ENCODE measurements at regions not wholly inside any gene's neighbourhood (a gene's known extent, or its start where the extent isn't known, plus 50 kb on each side); places are given as distances from the start of the nearest gene placed in this dataset.

- Mint-ChIP-seq H3K27me3 (peaks cover 2 to 32% (median 25%) of the 10 kb centered on the region in 5 donors), H3K36me3 (peaks cover 0 to 5% (median 0%) of the 10 kb centered on the region in 5 donors), H3K27ac (no peak overlapping the region), H3K9me3 (peaks cover 0 to 10% (median 6%) of the 10 kb centered on the region in 11 donors), H3K4me3 (no peak overlapping the region), H3K4me1 (no peaks in the 10 kb centered on the region)
- H3K4me3 ChIP-seq (ENCODE audit: low read length): no peak overlapping the region
- no peak for DNase-seq
- H3K27me3 ChIP-seq (ENCODE audit: control insufficient read depth in 2 of 2, insufficient read depth in 2 of 2, low read length in 2 of 2): no peaks in the 10 kb centered on the region
- ChIA-PET POLR2A (no interaction called here), CTCF (no interaction called here)
- H3K36me3 ChIP-seq (ENCODE audit: control insufficient read depth in 2 of 3, insufficient read depth in 3 of 3, low read length in 3 of 3): no peaks in the 10 kb centered on the region
- H3K27ac ChIP-seq (ENCODE audit: low read depth, low read length): no peak overlapping the region
- H3K4me1 ChIP-seq (ENCODE audit: control insufficient read depth in 2 of 2, insufficient read depth in 2 of 2, low read length in 2 of 2): no peaks in the 10 kb centered on the region
- H3K9me3 ChIP-seq (ENCODE audit: control insufficient read depth in 2 of 3, low read length in 3 of 3): no peaks in the 10 kb centered on the region
- ATAC-seq: no peak
- intact Hi-C loops (cut with micrococcal nuclease): no loop called here
Measured at GRCh38 chr21:38012672-38013071, 96.4 kb upstream of the KCNJ6 start.

GRCh38 chr21:38013741-38014140 is 97.5 kb upstream of the KCNJ6 start:
- ATAC-seq: no peak
- peaks cover 2 to 37% (median 24%) of the 10 kb centered on the region in 5 donors for H3K27me3 Mint-ChIP-seq
- no peaks in the 10 kb centered on the region for H3K9me3 ChIP-seq (ENCODE audit: control insufficient read depth in 2 of 3, low read length in 3 of 3)
- peaks cover 0 to 18% (median 5%) of the 10 kb centered on the region in 11 donors for H3K9me3 Mint-ChIP-seq
- no peaks in the 10 kb centered on the region for H3K27me3 ChIP-seq (ENCODE audit: control insufficient read depth in 2 of 2, insufficient read depth in 2 of 2, low read length in 2 of 2)
- ChIA-PET CTCF (no interaction called here), POLR2A (no interaction called here)
- H3K4me1 ChIP-seq (ENCODE audit: control insufficient read depth in 2 of 2, insufficient read depth in 2 of 2, low read length in 2 of 2): no peaks in the 10 kb centered on the region
- no peaks in the 10 kb centered on the region for H3K36me3 ChIP-seq (ENCODE audit: control insufficient read depth in 2 of 3, insufficient read depth in 3 of 3, low read length in 3 of 3)
- no peak overlapping the region for H3K27ac Mint-ChIP-seq
- intact Hi-C loops (cut with micrococcal nuclease): no loop called here
- no peaks in the 10 kb centered on the region for H3K4me1 Mint-ChIP-seq
- no peak for DNase-seq
- no peak overlapping the region for H3K27ac ChIP-seq (ENCODE audit: low read depth, low read length)
- peaks cover 0 to 5% (median 0%) of the 10 kb centered on the region in 5 donors for H3K36me3 Mint-ChIP-seq
- H3K4me3 ChIP-seq (ENCODE audit: low read length): no peak overlapping the region
- no peak overlapping the region for H3K4me3 Mint-ChIP-seq

DNA sequence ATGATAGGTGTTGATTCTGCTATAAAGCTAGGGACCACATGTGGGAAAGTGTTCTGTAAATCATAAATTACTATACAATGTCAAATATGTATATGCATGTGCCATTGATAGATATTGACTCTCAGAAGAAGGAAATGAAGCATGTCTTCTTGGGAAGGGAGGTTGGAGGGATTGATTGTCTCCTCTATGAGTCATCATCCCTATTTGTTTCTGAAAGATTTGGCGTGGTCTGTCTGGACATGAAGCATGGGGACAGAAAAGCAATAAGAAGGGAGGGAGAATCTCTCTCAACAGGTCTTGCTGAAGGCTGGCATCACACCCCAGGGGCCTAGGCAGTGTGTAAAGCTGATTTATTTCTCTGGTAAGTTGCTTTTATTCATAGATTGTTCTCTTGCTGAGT is 98.0 kb upstream of the KCNJ6 start:
- H3K27me3 Mint-ChIP-seq: peaks cover 2 to 37% (median 26%) of the 10 kb centered on the region in 5 donors
- intact Hi-C loops (cut with micrococcal nuclease): no loop called here
- no peaks in the 10 kb centered on the region for H3K4me1 ChIP-seq (ENCODE audit: control insufficient read depth in 2 of 2, insufficient read depth in 2 of 2, low read length in 2 of 2)
- H3K36me3 ChIP-seq (ENCODE audit: control insufficient read depth in 2 of 3, insufficient read depth in 3 of 3, low read length in 3 of 3): no peaks in the 10 kb centered on the region
- peaks cover 0 to 5% (median 0%) of the 10 kb centered on the region in 5 donors for H3K36me3 Mint-ChIP-seq
- H3K4me3 Mint-ChIP-seq: no peak overlapping the region
- no peak overlapping the region for H3K4me3 ChIP-seq (ENCODE audit: low read length)
- H3K27ac Mint-ChIP-seq: no peak overlapping the region
- H3K27ac ChIP-seq (ENCODE audit: low read depth, low read length): no peak overlapping the region
- no peaks in the 10 kb centered on the region for H3K27me3 ChIP-seq (ENCODE audit: control insufficient read depth in 2 of 2, insufficient read depth in 2 of 2, low read length in 2 of 2)
- DNase-seq (no peak), ATAC-seq (no peak)
- peaks cover 0 to 20% (median 5%) of the 10 kb centered on the region in 11 donors for H3K9me3 Mint-ChIP-seq
- H3K9me3 ChIP-seq (ENCODE audit: control insufficient read depth in 2 of 3, low read length in 3 of 3): no peaks in the 10 kb centered on the region
- CTCF ChIA-PET: no interaction called here
- POLR2A ChIA-PET: no interaction called here
- H3K4me1 Mint-ChIP-seq: no peaks in the 10 kb centered on the region

- Histone ChIP-seq H3K36me3 (ENCODE audit: control insufficient read depth in 2 of 3, insufficient read depth in 3 of 3, low read length in 3 of 3) (no peaks in the 10 kb centered on the region), H3K9me3 (ENCODE audit: control insufficient read depth in 2 of 3, low read length in 3 of 3) (no peaks in the 10 kb centered on the region), H3K27me3 (ENCODE audit: control insufficient read depth in 2 of 2, insufficient read depth in 2 of 2, low read length in 2 of 2) (peaks cover 0 to 3% of the 10 kb centered on the region in 2 donors), H3K4me3 (ENCODE audit: low read length) (no peak overlapping the region), H3K27ac (ENCODE audit: low read depth, low read length) (no peak overlapping the region), H3K4me1 (ENCODE audit: control insufficient read depth in 2 of 2, insufficient read depth in 2 of 2, low read length in 2 of 2) (no peaks in the 10 kb centered on the region)
- H3K9me3 Mint-ChIP-seq: peaks cover 0 to 2% (median 0%) of the 10 kb centered on the region in 11 donors
- no peaks in the 10 kb centered on the region for H3K4me1 Mint-ChIP-seq
- no peak overlapping the region for H3K4me3 Mint-ChIP-seq
- ChIA-PET CTCF (no interaction called here), POLR2A (no interaction called here)
- H3K36me3 Mint-ChIP-seq: no peaks in the 10 kb centered on the region
- ATAC-seq: no peak
- no peak for DNase-seq
- H3K27me3 Mint-ChIP-seq: peaks cover 1 to 45% (median 24%) of the 10 kb centered on the region in 5 donors
- intact Hi-C loops (cut with micrococcal nuclease): no loop called here
- H3K27ac Mint-ChIP-seq: no peak overlapping the region
Measured at GRCh38 chr21:38027901-38028498, 111.7 kb upstream of the KCNJ6 start.

DNA sequence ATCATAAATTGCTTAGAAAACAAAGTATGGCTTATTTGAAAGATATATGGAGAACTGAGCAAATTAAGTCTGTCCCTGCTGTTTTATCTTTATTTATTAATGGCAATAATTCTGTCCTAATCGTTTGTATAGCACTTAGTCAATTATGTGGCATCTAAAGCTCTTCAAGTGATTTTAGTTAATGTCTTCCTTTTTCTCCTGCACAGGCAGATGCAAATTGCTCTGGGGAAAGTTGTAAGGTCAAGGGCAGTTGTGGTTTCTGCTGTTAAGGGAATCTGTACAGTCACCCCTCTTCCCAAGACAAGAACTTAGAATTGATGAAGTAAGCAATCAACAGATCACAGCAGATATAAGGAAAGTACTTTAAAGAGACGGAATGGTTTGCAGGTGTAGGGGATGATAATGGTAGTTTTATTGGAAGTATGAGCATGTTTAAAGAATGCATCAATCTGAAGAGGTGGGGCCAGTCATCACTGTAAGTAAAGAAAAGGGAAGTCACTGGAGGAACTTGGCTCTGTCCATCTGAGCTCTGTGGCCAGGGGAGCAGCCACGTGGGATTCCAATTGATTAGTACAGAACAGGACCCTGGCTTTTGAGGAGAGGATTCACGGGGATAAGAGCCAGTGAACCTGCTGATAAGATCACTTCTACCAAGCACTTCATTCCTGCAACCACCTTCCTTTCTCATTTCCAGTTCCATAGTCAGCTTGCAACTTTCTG is 116.0 kb upstream of the KCNJ6 start:
- Histone ChIP-seq H3K27ac (ENCODE audit: low read depth, low read length) (no peak overlapping the region), H3K27me3 (ENCODE audit: control insufficient read depth in 2 of 2, insufficient read depth in 2 of 2, low read length in 2 of 2) (peaks cover 0 to 3% of the 10 kb centered on the region in 2 donors), H3K36me3 (ENCODE audit: control insufficient read depth in 2 of 3, insufficient read depth in 3 of 3, low read length in 3 of 3) (no peaks in the 10 kb centered on the region), H3K9me3 (ENCODE audit: control insufficient read depth in 2 of 3, low read length in 3 of 3) (no peaks in the 10 kb centered on the region), H3K4me3 (ENCODE audit: low read length) (no peak overlapping the region), H3K4me1 (ENCODE audit: control insufficient read depth in 2 of 2, insufficient read depth in 2 of 2, low read length in 2 of 2) (no peaks in the 10 kb centered on the region)
- no peak for ATAC-seq
- Mint-ChIP-seq H3K27ac (no peak overlapping the region), H3K4me1 (no peaks in the 10 kb centered on the region), H3K36me3 (no peaks in the 10 kb centered on the region), H3K27me3 (peaks cover 4 to 40% (median 21%) of the 10 kb centered on the region in 5 donors), H3K4me3 (no peak overlapping the region), H3K9me3 (peaks cover 0 to 4% (median 0%) of the 10 kb centered on the region in 11 donors)
- intact Hi-C loops (cut with micrococcal nuclease): no loop called here
- DNase-seq: no peak
- POLR2A ChIA-PET: no interaction called here
- CTCF ChIA-PET: no interaction called here

DNA sequence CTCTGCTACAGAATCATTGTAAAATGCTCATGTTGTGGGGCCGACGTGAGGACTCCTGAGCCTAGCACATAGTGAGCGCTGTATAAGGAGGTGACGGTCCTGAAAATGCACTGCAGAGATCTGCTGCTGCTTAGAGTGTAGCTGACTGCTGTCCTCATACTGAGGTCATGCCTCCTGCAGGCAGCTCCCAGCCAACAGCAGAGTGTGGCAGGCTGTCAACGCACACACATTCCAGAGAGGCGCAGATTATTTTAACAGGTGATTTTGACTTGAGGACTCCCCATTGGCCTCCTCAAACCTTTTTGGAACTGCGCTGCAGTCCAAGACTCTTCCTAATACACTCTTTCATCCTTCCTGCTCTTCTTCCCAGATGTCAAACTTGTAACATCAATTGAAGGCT is 119.8 kb upstream of the KCNJ6 start:
- Mint-ChIP-seq H3K27me3 (peaks cover 4 to 23% (median 19%) of the 10 kb centered on the region in 5 donors), H3K36me3 (no peaks in the 10 kb centered on the region), H3K4me3 (no peak overlapping the region), H3K4me1 (no peaks in the 10 kb centered on the region), H3K9me3 (peaks cover 0 to 5% (median 0%) of the 10 kb centered on the region in 11 donors), H3K27ac (no peak overlapping the region)
- no peaks in the 10 kb centered on the region for H3K27me3 ChIP-seq (ENCODE audit: control insufficient read depth in 2 of 2, insufficient read depth in 2 of 2, low read length in 2 of 2)
- CTCF ChIA-PET: no interaction called here
- POLR2A ChIA-PET: no interaction called here
- H3K9me3 ChIP-seq (ENCODE audit: control insufficient read depth in 2 of 3, low read length in 3 of 3): no peaks in the 10 kb centered on the region
- no peak overlapping the region for H3K27ac ChIP-seq (ENCODE audit: low read depth, low read length)
- DNase-seq: no peak
- no peak overlapping the region for H3K4me3 ChIP-seq (ENCODE audit: low read length)
- intact Hi-C loops (cut with micrococcal nuclease): no loop called here
- no peak for ATAC-seq
- H3K36me3 ChIP-seq (ENCODE audit: control insufficient read depth in 2 of 3, insufficient read depth in 3 of 3, low read length in 3 of 3): no peaks in the 10 kb centered on the region
- no peaks in the 10 kb centered on the region for H3K4me1 ChIP-seq (ENCODE audit: control insufficient read depth in 2 of 2, insufficient read depth in 2 of 2, low read length in 2 of 2)

DNA sequence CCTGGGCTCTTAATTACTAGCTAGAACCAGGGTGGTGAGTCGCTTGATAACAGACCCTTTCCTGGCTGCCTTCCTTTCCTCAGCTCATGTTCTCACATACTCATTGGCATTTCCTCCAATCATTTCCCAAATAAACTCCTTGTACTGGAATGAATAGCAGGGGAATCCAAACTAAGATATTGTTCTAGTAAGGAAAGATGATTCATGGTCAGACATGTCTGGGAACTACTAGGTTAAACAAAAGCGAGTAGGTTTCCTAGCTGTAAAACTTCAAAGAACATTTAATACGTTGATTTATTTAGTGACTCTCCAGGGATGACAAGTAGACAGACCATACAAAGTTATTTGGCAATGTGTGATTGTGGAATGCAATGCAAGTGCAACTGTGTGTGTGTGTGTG is 121.2 kb upstream of the KCNJ6 start:
- peaks cover 4 to 24% (median 16%) of the 10 kb centered on the region in 5 donors for H3K27me3 Mint-ChIP-seq
- Histone ChIP-seq H3K4me1 (ENCODE audit: control insufficient read depth in 2 of 2, insufficient read depth in 2 of 2, low read length in 2 of 2) (no peaks in the 10 kb centered on the region), H3K36me3 (ENCODE audit: control insufficient read depth in 2 of 3, insufficient read depth in 3 of 3, low read length in 3 of 3) (no peaks in the 10 kb centered on the region), H3K27me3 (ENCODE audit: control insufficient read depth in 2 of 2, insufficient read depth in 2 of 2, low read length in 2 of 2) (no peaks in the 10 kb centered on the region), H3K9me3 (ENCODE audit: control insufficient read depth in 2 of 3, low read length in 3 of 3) (no peaks in the 10 kb centered on the region), H3K4me3 (ENCODE audit: low read length) (no peak overlapping the region), H3K27ac (ENCODE audit: low read depth, low read length) (no peak overlapping the region)
- DNase-seq: no peak
- no peak for ATAC-seq
- no peaks in the 10 kb centered on the region for H3K4me1 Mint-ChIP-seq
- H3K36me3 Mint-ChIP-seq: no peaks in the 10 kb centered on the region
- POLR2A ChIA-PET: no interaction called here
- peaks cover 0 to 5% (median 0%) of the 10 kb centered on the region in 11 donors for H3K9me3 Mint-ChIP-seq
- intact Hi-C loops (cut with micrococcal nuclease): no loop called here
- no peak overlapping the region for H3K4me3 Mint-ChIP-seq
- CTCF ChIA-PET: no interaction called here
- H3K27ac Mint-ChIP-seq: no peak overlapping the region
